ENCODE measurements at regions not wholly inside any gene's neighbourhood (a gene's known extent, or its start where the extent isn't known, plus 50 kb on each side); places are given as distances from the start of the nearest gene placed in this dataset.

DNA sequence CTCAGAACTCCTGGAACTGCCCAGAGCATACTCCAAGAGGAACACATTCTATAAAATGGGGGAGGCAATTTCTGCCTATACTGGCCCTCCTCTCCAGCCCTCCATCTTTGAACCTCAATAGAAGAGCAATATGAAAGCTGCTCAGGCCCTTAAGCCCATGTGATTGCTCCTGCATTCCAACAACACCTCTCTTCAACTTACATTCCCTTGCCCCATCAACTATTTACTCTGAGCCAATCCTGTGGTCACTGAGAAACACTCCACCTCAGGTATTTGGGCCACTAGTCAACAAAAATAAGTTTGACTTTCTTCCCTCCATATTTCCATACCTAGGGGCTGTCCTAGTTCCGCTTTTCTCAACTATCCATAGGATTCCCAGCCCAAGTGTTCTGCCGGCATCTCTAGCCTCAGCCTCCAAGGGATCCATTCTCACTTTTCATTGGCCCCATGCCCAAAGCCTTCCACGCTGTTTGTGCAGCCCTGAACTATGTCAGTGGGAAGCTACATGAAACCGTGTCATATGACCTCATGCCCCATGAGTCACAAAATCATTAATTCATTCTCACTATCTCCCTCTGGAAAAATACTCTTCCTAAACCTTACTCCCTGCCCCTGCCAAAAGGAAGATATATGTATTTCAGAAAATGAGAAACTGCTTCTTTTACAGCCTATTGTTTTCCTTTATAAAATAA, 61.6 kb downstream of the GJD2 start:
- no peak for TF ChIP-seq POLR2AphosphoS5 (IDR thresholded peaks at IDR 0.05; ENCODE audit: insufficient read depth, low read depth, low read length)
- TF ChIP-seq CTCF (IDR thresholded peaks at IDR 0.05; ENCODE audit: extremely low read depth in 1 of 2, insufficient read depth in 1 of 2, low read depth in 1 of 2, low read length in 2 of 2) = no peak
- TF ChIP-seq POLR2A (IDR thresholded peaks at IDR 0.05; ENCODE audit: low read depth, low read length) = no peak
- no peak for TF ChIP-seq MAX (IDR thresholded peaks at IDR 0.05; ENCODE audit: insufficient read depth, insufficient read length)
- no peak for TF ChIP-seq JUN (IDR thresholded peaks at IDR 0.05; ENCODE audit: borderline replicate concordance, insufficient read depth, insufficient read length, low read depth)
